ENCODE measurements at regions not wholly inside any gene's neighbourhood (a gene's known extent, or its start where the extent isn't known, plus 50 kb on each side); places are given as distances from the start of the nearest gene placed in this dataset.

GRCh38 chr6:37097335-37097734 is 72.6 kb upstream of the PIM1 start:
- TF ChIP-seq CTCF (IDR thresholded peaks at IDR 0.05): no peak
- TF ChIP-seq POLR2A (IDR thresholded peaks at IDR 0.05): no peak

All from vagina (tissue), 2 donors.